IPS-20b (cell line): ENCODE measurements at regions not wholly inside any gene's neighbourhood (a gene's known extent, or its start where the extent isn't known, plus 50 kb on each side); places are given as distances from the start of the nearest gene placed in this dataset.

Experiments used
- H3K27ac ChIP-seq: one replicate; pipeline ENCODE4 v1.5.1; 2013; ENCODE audit warnings: low read length
- H3K27me3 ChIP-seq: 2 replicates; pipeline ENCODE4 v1.6.1; 2013; ENCODE audit warnings: mild to moderate bottlenecking, low read length, inconsistent platforms; ENCODE audit not compliant: insufficient read depth
- H3K36me3 ChIP-seq: 2 replicates; pipeline ENCODE4 v1.6.1; 2013; ENCODE audit warnings: low read depth, mild to moderate bottlenecking, inconsistent platforms, low read length, moderate library complexity; ENCODE audit not compliant: insufficient read depth
- H3K4me1 ChIP-seq: 2 replicates; pipeline ENCODE4 v1.6.1; 2013; ENCODE audit warnings: mild to moderate bottlenecking, control low read depth, inconsistent platforms, low read length, moderate library complexity; ENCODE audit not compliant: insufficient read depth
- H3K4me3 ChIP-seq: 2 replicates; pipeline ENCODE4 v1.5.1; 2013; ENCODE audit warnings: mild to moderate bottlenecking, low read length, inconsistent platforms
- H3K9ac ChIP-seq: 2 replicates; pipeline ENCODE4 v1.6.1; 2013; ENCODE audit warnings: low read depth, mild to moderate bottlenecking, inconsistent platforms, low read length, moderate library complexity
- H3K9me3 ChIP-seq: 2 replicates; pipeline ENCODE4 v1.6.1; 2013; ENCODE audit warnings: mild to moderate bottlenecking, low read depth, low read length, inconsistent platforms; ENCODE audit not compliant: insufficient read depth

DNA sequence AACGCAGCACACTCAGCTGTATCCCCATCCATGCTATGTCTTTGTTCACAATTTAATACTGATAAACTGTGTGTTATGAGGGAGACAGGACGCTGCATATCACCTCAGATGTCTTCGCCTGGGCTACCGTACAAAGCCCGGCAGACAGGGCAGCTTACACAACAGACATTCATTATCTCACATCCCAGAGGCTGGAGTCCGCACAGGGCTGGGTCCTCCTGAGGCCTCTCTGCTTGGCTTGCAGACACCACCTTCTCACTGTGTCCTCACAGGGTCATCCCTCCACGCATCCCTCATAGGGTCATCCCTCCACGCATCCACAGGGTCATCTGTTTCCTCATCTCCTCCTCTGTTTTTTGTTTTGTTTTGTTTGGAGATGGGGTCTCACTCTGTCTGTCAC is 61.2 kb downstream of the SHANK2 start:
- Histone ChIP-seq H3K9ac (no peak overlapping the region), H3K4me3 (no peak overlapping the region), H3K27ac (no peak overlapping the region), H3K9me3 (no peaks in the 10 kb centered on the region), H3K4me1 (no peaks in the 10 kb centered on the region), H3K36me3 (peaks cover 14% of the 10 kb centered on the region; the same call in 1 of the 2 replicates), H3K27me3 (no peaks in the 10 kb centered on the region)

DNA sequence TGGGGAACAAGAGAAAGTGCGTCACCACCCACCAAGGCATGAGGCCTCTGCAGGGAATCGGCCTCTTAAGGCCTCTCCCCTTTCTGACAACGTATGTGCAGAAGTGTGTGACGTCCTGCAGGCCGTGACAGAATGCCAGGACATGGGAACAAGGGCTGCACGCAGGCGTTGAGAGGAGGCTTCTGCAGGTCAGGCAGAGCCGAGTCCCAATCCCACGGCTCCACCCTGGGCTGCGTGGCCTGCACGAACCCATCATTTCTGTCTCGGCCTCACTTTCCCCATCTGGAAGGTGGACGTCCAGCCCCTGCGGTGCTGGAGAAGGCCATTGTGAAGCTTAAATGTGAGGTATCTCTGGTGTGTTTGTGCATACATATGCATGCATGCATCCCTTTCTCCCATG is 61.8 kb downstream of the SHANK2 start:
- Histone ChIP-seq H3K4me1 (no peaks in the 10 kb centered on the region), H3K9ac (no peak overlapping the region), H3K36me3 (peaks cover 14% of the 10 kb centered on the region; the same call in 1 of the 2 replicates), H3K9me3 (no peaks in the 10 kb centered on the region), H3K4me3 (no peak overlapping the region), H3K27ac (no peak overlapping the region), H3K27me3 (no peaks in the 10 kb centered on the region)

DNA sequence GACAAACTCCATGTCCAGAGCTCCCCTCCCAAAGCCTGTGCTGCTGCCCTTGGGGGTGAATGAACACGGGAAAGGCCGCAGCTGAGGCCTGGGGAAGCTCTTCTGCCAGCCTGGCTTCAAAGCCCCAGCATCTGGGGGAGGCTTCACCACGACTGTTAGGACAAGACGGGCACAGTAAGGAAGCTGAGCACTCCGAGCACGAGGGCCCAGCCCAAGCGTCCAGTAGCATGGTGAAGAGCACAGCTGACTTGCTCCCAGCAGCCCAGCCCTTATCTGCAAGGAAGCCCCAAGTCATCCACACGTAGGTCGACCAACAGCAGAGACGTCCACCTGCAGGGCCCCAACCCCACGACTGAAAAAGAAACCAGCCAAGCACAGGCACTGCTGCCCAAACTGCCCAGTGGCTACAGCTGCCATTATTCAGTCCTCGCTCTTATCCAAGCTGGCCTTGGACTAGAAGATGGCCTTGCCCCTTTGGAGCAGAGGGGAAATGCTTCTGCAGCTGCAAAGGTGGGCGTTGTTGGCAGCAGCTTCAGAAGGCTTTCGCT is 62.5 kb downstream of the SHANK2 start:
- Histone ChIP-seq H3K9me3 (no peaks in the 10 kb centered on the region), H3K27ac (no peak overlapping the region), H3K36me3 (peaks cover 14% of the 10 kb centered on the region; the same call in 1 of the 2 replicates), H3K27me3 (no peaks in the 10 kb centered on the region), H3K9ac (no peak overlapping the region), H3K4me3 (no peak overlapping the region), H3K4me1 (no peaks in the 10 kb centered on the region)

DNA sequence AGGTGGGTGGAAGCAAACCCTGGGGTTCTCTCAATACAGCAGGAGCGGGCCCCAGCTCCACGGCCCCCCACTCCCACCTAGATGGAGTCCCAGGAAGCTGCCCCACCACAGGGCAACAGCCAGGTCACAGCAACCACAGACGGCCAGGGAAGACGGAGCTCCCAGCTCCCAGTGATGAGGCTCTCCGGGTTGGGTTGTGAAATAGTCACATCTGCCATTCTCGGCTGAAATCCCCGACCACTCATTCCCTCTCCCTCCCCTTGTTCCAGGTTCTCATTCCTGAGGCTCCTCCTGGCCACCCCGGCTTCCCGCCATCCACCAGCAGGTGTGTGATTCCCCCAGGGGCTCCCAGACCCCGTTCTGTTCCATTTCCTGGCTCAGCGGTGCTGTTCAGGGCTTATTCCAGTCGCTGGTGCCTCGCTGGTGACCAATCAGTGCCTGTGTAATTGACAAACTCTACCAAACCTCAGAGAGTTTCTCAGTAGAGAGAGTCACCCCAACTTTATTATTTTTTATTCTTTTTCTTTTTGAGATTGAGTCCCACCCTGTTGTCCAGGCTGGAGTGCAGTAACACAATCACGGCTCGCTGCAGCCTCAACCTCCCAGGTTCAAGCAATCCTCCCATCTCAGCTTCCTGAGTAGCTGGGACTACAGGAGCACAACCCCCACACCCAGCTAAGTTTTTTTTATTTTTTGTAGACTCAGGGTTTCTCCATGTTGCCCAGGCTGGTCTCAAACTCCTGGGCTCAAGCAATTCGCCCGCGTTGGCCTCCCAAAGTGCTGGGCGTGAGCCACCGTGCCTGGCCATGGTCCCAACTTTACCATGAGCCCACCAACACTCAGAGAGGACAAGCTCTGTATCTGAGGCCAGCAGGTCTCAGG is 63.2 kb downstream of the SHANK2 start:
- H3K36me3 ChIP-seq, result peaks cover 11% of the 10 kb centered on the region; the same call in 1 of the 2 replicates

DNA sequence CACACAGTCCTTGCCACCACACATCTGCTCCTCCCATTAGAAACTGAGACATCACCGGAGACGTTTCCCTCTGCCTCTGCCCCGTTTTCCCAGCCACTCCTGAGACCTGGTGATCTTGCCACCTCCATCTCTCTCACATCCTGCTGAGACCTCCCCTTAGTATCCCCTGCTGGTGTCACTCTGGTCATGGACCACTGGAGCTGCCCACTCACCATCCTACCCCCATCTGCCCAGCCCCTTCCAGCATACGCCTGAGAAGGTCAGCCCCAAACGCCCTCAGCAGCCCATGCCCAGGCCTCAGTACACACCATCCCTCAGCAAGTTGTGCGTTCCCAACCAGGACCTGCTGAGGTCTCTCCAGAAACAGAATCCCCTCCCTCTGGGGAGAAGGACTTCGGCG is 64.3 kb downstream of the SHANK2 start:
- Histone ChIP-seq H3K27ac (no peak overlapping the region), H3K4me3 (no peak overlapping the region), H3K9me3 (no peaks in the 10 kb centered on the region), H3K4me1 (no peaks in the 10 kb centered on the region), H3K36me3 (peaks cover 8% of the 10 kb centered on the region; the same call in 1 of the 2 replicates), H3K27me3 (no peaks in the 10 kb centered on the region), H3K9ac (no peak overlapping the region)

More for the DNA sequence above, 63.2 kb downstream of the SHANK2 start:
- Histone ChIP-seq H3K4me1 (no peaks in the 10 kb centered on the region), H3K4me3 (no peak overlapping the region), H3K9ac (no peak overlapping the region), H3K9me3 (no peaks in the 10 kb centered on the region), H3K27me3 (no peaks in the 10 kb centered on the region), H3K27ac (no peak overlapping the region)

DNA sequence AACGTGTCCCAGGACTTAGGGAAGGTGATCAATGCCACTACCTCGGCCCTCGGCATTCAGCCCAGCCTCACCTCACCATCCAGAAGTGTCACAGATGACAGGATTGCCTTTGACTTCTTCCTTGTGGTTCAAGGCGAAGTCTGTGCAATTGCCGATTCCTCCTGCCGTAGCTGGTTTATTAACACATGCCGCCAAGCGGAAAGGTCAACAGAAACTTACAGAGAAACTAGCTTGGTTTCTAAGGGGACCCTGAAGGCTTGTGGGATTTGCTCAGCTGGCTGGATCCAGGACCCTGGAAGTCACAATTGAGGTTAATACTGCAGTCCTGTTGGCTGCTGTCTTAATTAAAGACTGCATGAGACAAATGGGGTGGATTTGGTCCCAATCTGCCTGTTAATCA is 65.6 kb downstream of the SHANK2 start:
- Histone ChIP-seq H3K36me3 (peaks cover 8% of the 10 kb centered on the region; the same call in 1 of the 2 replicates), H3K27me3 (no peaks in the 10 kb centered on the region), H3K27ac (no peak overlapping the region), H3K9me3 (no peaks in the 10 kb centered on the region), H3K4me3 (no peak overlapping the region), H3K4me1 (no peaks in the 10 kb centered on the region; the same call in 1 of the 2 replicates), H3K9ac (no peak overlapping the region)

DNA sequence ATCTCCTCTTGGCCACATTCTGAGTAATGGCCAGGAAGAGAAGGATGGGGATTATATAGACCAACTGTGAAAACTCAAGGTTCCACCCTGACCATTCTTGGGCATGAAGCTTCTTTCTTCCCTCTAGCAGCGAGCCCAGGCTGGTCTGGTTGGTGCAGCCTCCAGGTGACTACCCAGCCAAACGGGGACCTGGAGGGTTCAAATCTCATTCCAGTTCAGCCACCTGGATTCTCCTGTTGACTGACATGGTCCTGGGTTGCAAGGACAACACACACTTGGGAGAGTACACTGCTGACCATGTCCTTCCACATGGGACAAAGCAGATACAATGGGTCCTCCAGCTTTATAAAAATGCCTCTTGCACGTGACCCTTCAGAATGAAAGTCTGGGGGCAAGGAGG is 67.0 kb downstream of the SHANK2 start:
- H3K4me3 ChIP-seq, result no peak overlapping the region
- peaks cover 4% of the 10 kb centered on the region; the same call in 1 of the 2 replicates for H3K4me1 ChIP-seq
- no peak overlapping the region for H3K9ac ChIP-seq
- 0 out of 2 replicates have a peak, but pooled peaks cover 2% of the 10 kb centered on the region for H3K36me3 ChIP-seq
- H3K27ac ChIP-seq, result no peak overlapping the region
- no peaks in the 10 kb centered on the region for H3K27me3 ChIP-seq
- no peaks in the 10 kb centered on the region for H3K9me3 ChIP-seq

GRCh38 chr11:71184421-71185210 is 67.8 kb downstream of the SHANK2 start:
- H3K9ac ChIP-seq, result no peak overlapping the region
- H3K9me3 ChIP-seq, result no peaks in the 10 kb centered on the region
- peaks cover 4% of the 10 kb centered on the region; the same call in 1 of the 2 replicates for H3K4me1 ChIP-seq
- H3K4me3 ChIP-seq, result no peak overlapping the region
- no peaks in the 10 kb centered on the region for H3K27me3 ChIP-seq
- no peak overlapping the region for H3K27ac ChIP-seq
- H3K36me3 ChIP-seq, result no peaks in the 10 kb centered on the region

DNA sequence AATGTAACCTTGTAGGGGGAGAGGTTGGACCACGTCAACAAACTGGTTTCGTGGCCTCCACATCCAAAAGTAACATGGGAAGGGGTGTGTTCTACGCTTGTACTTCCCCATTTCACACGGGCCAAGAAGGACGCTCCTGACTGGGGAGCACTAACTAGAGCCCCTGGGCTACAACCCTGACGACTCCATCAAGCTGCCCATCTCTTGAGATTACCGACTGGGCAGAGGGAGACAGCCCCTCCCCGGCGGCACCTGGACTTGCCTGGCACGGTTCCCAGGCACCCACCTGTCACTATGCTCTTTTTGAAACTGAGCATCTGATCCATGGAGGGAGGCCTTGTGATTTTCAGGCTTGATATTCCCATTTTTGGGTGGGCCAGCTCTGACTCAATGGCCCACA is 68.5 kb downstream of the SHANK2 start:
- no peaks in the 10 kb centered on the region for H3K27me3 ChIP-seq
- peaks cover 4% of the 10 kb centered on the region; the same call in 1 of the 2 replicates for H3K4me1 ChIP-seq
- no peaks in the 10 kb centered on the region for H3K36me3 ChIP-seq
- no peaks in the 10 kb centered on the region for H3K9me3 ChIP-seq
- H3K27ac ChIP-seq, result no peak overlapping the region
- no peak overlapping the region for H3K9ac ChIP-seq
- H3K4me3 ChIP-seq, result no peak overlapping the region

DNA sequence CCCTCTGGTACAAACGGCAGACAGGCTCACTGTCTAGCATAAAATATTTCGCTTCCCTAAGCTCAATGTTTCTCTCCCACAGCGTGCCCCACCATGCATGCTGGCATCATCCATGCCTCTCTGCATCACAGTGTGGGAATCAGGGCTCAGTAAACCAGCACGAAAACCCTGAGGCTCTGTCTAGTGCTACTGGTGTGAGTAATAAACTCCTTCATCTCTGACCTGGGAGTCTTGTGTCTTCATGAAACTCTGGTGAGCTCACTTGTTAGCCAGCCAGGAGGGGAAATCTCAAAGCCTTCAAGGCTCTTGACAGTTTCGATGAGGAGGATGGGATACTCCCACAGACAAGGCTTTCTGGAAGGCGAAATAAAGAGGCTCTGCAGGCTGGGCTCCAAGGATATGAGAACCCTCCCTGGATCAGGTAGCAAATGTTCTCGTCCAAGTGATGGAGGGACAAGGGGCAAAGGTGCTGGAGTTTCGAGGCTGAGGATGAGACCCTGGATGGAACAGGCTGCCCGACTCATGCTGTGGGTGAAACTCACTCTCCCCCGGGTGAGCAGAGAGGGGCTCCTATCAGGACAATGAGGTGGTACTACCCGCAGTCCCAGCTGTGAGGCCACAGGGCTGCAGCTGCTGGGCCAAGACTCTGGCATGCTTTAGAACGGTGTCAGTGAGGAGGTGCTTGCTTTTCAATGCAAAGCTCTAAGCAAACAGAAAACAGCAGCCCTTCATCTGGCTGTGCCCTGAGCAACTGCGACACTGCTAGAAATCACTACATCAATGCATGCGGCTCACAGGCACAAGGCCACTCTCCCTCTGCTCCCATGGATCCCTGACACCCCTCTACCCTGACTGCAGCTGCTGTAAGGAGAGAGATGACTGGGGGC is 69.3 kb downstream of the SHANK2 start:
- H3K4me3 ChIP-seq, result no peak overlapping the region
- no peak overlapping the region for H3K9ac ChIP-seq
- peaks cover 4% of the 10 kb centered on the region; the same call in 1 of the 2 replicates for H3K4me1 ChIP-seq
- H3K9me3 ChIP-seq, result no peaks in the 10 kb centered on the region
- no peak overlapping the region for H3K27ac ChIP-seq
- H3K36me3 ChIP-seq, result no peaks in the 10 kb centered on the region
- H3K27me3 ChIP-seq, result no peaks in the 10 kb centered on the region

GRCh38 chr11:71181566-71181965 is 70.8 kb downstream of the SHANK2 start:
- H3K27me3 ChIP-seq, result no peaks in the 10 kb centered on the region
- no peak overlapping the region for H3K9ac ChIP-seq
- H3K36me3 ChIP-seq, result no peaks in the 10 kb centered on the region

More at GRCh38 chr11:71181566-71181965, 70.8 kb downstream of the SHANK2 start:
- peaks cover 4% of the 10 kb centered on the region; the same call in 1 of the 2 replicates for H3K4me1 ChIP-seq
- H3K9me3 ChIP-seq, result peaks cover 3% of the 10 kb centered on the region; the same call in 1 of the 2 replicates
- H3K4me3 ChIP-seq, result no peak overlapping the region
- H3K27ac ChIP-seq, result no peak overlapping the region
